Neural progenitor cell (in vitro differentiated cells): ENCODE measurements at regions not wholly inside any gene's neighbourhood (a gene's known extent, or its start where the extent isn't known, plus 50 kb on each side); places are given as distances from the start of the nearest gene placed in this dataset.

ENCODE experiments used
- EZH2 ChIP-seq: fragments of 200-600 bp; sonication (generic); IDR thresholded peaks from 2 replicates; pipeline ENCODE4 v1.6.1; 2017; ENCODE audit warnings: antibody characterized with exemption, mild to moderate bottlenecking, moderate library complexity
- TF ChIP-seq, protein P1 (sequence below): fragments of 200-600 bp; sonication (generic); IDR thresholded peaks from 2 replicates; pipeline ENCODE4 v1.5.1; 2017; ENCODE audit warnings: antibody characterized with exemption, mild to moderate bottlenecking

DNA sequence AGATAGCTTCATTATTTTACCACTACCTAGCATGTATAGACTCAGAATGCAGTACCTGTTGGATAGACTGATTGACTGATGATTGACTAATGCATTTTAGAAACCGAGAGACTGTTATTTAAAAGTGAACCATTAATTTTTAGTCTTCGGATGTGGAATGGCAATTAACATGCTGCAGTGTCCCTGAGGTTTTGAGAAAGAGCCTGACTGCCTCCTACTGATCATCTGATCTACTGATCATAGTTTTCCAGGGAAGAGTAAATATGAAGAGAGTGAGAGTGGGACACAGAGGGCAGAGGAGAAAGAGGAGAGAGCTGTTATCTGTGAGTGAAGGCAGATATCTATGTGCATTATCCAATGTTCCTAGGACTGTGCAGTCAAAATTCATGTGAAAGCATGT, 764.7 kb downstream of the TRIML1 start:
- TF ChIP-seq, protein P1, sequence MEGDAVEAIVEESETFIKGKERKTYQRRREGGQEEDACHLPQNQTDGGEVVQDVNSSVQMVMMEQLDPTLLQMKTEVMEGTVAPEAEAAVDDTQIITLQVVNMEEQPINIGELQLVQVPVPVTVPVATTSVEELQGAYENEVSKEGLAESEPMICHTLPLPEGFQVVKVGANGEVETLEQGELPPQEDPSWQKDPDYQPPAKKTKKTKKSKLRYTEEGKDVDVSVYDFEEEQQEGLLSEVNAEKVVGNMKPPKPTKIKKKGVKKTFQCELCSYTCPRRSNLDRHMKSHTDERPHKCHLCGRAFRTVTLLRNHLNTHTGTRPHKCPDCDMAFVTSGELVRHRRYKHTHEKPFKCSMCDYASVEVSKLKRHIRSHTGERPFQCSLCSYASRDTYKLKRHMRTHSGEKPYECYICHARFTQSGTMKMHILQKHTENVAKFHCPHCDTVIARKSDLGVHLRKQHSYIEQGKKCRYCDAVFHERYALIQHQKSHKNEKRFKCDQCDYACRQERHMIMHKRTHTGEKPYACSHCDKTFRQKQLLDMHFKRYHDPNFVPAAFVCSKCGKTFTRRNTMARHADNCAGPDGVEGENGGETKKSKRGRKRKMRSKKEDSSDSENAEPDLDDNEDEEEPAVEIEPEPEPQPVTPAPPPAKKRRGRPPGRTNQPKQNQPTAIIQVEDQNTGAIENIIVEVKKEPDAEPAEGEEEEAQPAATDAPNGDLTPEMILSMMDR: no peak
- no peak for TF ChIP-seq EZH2
